Heart left ventricle (tissue), 16 donors: ENCODE measurements at regions not wholly inside any gene's neighbourhood (a gene's known extent, or its start where the extent isn't known, plus 50 kb on each side); places are given as distances from the start of the nearest gene placed in this dataset.
"Not testable (repeated sequence)": the region's sequence is repeated elsewhere in the genome, so short reads cannot be mapped to it uniquely, and the experiment has no call there.

Experiments
- ATAC-seq, 4 donors: fragments of 200-7000 bp; cut with Tn5 transposase; one replicate each; pipeline ENCODE4 v1.9.1; 2020 to 2022; ENCODE audit warnings: moderate library complexity in 4 of 4, mild to moderate bottlenecking in 3 of 4, moderate number of reproducible peaks in 1 of 4
- DNase-seq, 5 donors: peaks; one replicate each; pipeline ENCODE4 v3.0.0-alpha.2; 2020
- H3K27ac ChIP-seq, 12 donors: fragments of 200-600 bp; sonication (generic) in 4 of 12; one replicate each; pipeline versions ENCODE4 v1.5.0 to v1.8.0; 2016 to 2022; ENCODE audit warnings: mild to moderate bottlenecking in 2 of 12
- H3K27me3 ChIP-seq, 9 donors: fragments of 200-600 bp; sonication (generic) in 2 of 9; one replicate each; pipeline versions ENCODE4 v1.5.1 to v1.8.0; 2016 to 2022; ENCODE audit warnings: mild to moderate bottlenecking in 3 of 9
- H3K36me3 ChIP-seq, 9 donors: fragments of 200-600 bp; sonication (generic) in 2 of 9; one replicate each; pipeline versions ENCODE4 v1.5.0 to v1.8.0; 2018 to 2022; ENCODE audit warnings: mild to moderate bottlenecking in 2 of 9
- H3K4me1 ChIP-seq, 12 donors: fragments of 200-600 bp; sonication (generic) in 4 of 12; one replicate each; pipeline versions ENCODE4 v1.5.0 to v1.8.0; 2016 to 2022; ENCODE audit warnings: mild to moderate bottlenecking in 3 of 12
- H3K4me3 ChIP-seq, 12 donors: fragments of 200-600 bp; sonication (generic) in 4 of 12; one replicate each; pipeline versions ENCODE4 v1.5.0 to v1.8.0; 2017 to 2022; ENCODE audit warnings: mild to moderate bottlenecking in 9 of 12, moderate library complexity in 4 of 12
- H3K9me3 ChIP-seq, 12 donors: fragments of 200-600 bp; sonication (generic) in 4 of 12; one replicate each; pipeline versions ENCODE4 v1.5.0 to v1.8.0; 2016 to 2022; ENCODE audit warnings: mild to moderate bottlenecking in 1 of 12
- CTCF ChIP-seq, 12 donors: fragments of 200-600 bp; sonication (generic) in 4 of 12; IDR thresholded peaks; one replicate each; pipeline versions ENCODE4 v1.5.0 to v1.8.0; 2018 to 2022; ENCODE audit warnings: antibody characterized with exemption in 12 of 12, mild to moderate bottlenecking in 5 of 12
- POLR2A ChIP-seq, 2 donors: fragments of 450-650 bp; IDR thresholded peaks; one replicate each; pipeline ENCODE4 v1.6.1; 2017; ENCODE audit warnings: antibody characterized with exemption in 2 of 2, mild to moderate bottlenecking in 2 of 2, moderate library complexity in 2 of 2
- WGBS, 4 donors: extraction: QIAGEN DNeasy Blood & Tissue Kit in 2 of 4; methylation state at CpG; one replicate each; pipeline versions ENCODE4 v1.1.5 to v1.1.7; 2013 to 2018; 5-methylcytosine and 5-hydroxymethylcytosine counted together
- intact Hi-C, 10 donors: fragments of 100-400 bp; cut with DNase I; formaldehyde crosslinking; loops; one replicate each; pipeline versions ENCODE4 v1.11.1 to v1.14.2; 2022
- donor health status: ischemic (EF 13 %, LVEDD 7.1; RV severe dilation, severe dysfunction).
- donor health status: healthy with polysubstance abuse.
- donor health status: DM: no; HTN: yes; CAD: no.
- donor health status: DM: no; HTN: no; CAD: no.
- donor health status: ischemic (EF 25% LVEDD 6.9; RV normal size, moderate dysfunction).
- donor health status: ischemic (EF 25% LVEDD 5.7; RV mildly dilated, moderate dysfunction).
- donor health status: healthy.
- donor health status: DM: yes; HTN: yes; CAD: no.
- donor health status: ischemic (EF 35%, LVEDD 5.7; RV mildly dilated, moderate dysfunction).
- donor health status: nonischemic (EF 11% LVEDD 7.7; RV severe dilation, severe dysfunction).
- donor health status: DM: yes; HTN: yes; CAD: no.
- donor health status: PGD.
- donor health status: ischemic (EF 29% LVEDD 5.4; RV normal size, mild dysfunction).
- donor health status: nonischemic (EF 23%, LVEDD 6.1; RV moderate dilation, normal function).

DNA sequence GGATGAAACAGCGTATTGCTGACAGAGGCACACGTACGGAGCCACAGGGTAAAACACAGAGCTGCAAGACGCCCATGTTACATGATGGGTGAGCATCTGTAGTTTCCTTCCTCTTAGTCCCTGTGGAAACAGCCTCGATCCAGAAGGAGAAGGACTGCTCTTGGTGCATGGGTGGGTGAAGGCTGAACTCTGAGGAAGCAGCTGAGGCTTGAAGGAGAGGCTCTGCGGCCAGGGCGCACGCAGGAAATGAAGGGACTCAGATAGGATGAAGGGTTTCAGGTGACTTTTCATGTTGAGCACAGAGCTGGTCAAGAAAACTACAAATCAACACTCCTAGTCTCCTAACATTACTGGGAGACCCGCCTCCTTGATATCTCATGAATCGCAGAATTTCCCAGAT lies 65.7 kb upstream of the ADA2 start:
- 71 to 80% (median 72%) methylated on average over 10 of the region's 10 CpGs for WGBS, 4 donors
- no peaks in the 10 kb centered on the region for H3K36me3 ChIP-seq
- peaks cover 0 to 9% (median 0%) of the 10 kb centered on the region in 9 donors for H3K27me3 ChIP-seq
- peak in 1 of 5 donors; percentile 2 for DNase-seq
- H3K27ac ChIP-seq, result no peak overlapping the region
- ATAC-seq, result no peak
- no peaks in the 10 kb centered on the region for H3K9me3 ChIP-seq
- no peak overlapping the region for H3K4me3 ChIP-seq
- peaks cover 0 to 18% (median 0%) of the 10 kb centered on the region in 12 donors for H3K4me1 ChIP-seq
- intact Hi-C loops, result loop anchor here in 1 of 10 donors (2.0 kb wide), 1 partner anchor 14 kb away; no protein-coding TSS in a partner anchor
- no peak for TF ChIP-seq CTCF (IDR thresholded peaks at IDR 0.05)
- no peak for TF ChIP-seq POLR2A (IDR thresholded peaks at IDR 0.05)

DNA sequence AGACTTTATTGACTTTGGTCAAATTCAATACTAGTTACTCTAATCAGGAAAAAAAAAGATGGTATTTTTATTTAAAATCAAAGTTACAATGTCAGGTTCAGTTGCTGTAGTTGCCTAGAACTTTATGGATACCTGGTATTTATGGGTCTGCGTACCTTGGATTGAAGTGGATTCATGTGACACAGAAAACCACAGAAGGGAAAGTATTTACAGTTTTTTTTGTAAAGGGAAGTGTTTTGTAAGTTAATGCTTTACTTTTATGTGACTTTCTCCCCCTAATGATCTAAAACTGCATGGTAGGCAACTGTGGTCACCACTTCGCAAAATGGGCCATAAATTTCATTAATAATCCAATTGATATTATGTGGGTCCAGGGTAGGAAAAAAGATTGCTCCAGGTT lies 65.2 kb upstream of the ADA2 start:
- intact Hi-C loops, result loop anchor here in 1 of 10 donors (2.0 kb wide), 1 partner anchor 14 kb away; no protein-coding TSS in a partner anchor
- TF ChIP-seq CTCF (IDR thresholded peaks at IDR 0.05), result no peak
- TF ChIP-seq POLR2A (IDR thresholded peaks at IDR 0.05), result no peak
- no peaks in the 10 kb centered on the region for H3K9me3 ChIP-seq

GRCh38 chr22:17283865-17284264 lies 64.6 kb upstream of the ADA2 start:
- not testable (repeated sequence) for H3K9me3 ChIP-seq, H3K36me3 ChIP-seq, H3K4me3 ChIP-seq, H3K27ac ChIP-seq, DNase-seq, ATAC-seq, H3K27me3 ChIP-seq
- 83 to 88% (median 84%) methylated on average over 10 of the region's 10 CpGs for WGBS, 4 donors
- intact Hi-C loops, result loop anchor here in 1 of 10 donors (2.0 kb wide), 1 partner anchor 15 kb away; no protein-coding TSS in a partner anchor
- H3K4me1 ChIP-seq, result peaks cover 0 to 18% (median 0%) of the 10 kb centered on the region in 12 donors

More for the DNA sequence above, 65.2 kb upstream of the ADA2 start:
- Histone ChIP-seq H3K36me3 (no peaks in the 10 kb centered on the region), H3K27me3 (peaks cover 0 to 9% (median 0%) of the 10 kb centered on the region in 9 donors), H3K4me3 (no peak overlapping the region), H3K4me1 (peaks cover 0 to 18% (median 0%) of the 10 kb centered on the region in 12 donors), H3K27ac (no peak overlapping the region)
- ATAC-seq (no peak), DNase-seq (no peak)
- WGBS, 4 donors, result 83 to 94% (median 88%) methylated on average over 2 of the region's 2 CpGs

DNA sequence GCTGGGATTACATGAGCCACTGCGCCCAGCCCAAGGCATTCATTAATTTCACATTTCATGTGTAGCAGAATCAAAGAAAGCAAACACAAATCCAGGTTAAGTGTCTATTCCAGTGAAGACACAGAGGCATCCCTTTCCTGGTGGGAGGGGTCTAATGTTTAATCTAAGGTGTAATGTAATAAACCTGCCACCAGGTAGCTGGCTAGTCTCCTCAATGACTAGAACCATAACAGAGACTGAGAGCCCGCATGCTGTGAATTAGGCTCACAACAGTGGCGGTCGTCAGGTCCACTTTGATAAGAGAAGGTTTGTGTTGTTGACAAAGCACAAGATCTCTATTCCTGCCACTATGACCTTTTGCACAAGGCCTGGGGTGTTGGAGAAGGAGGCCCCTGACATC lies 64.2 kb upstream of the ADA2 start:
- Histone ChIP-seq H3K27me3 (peaks cover 0 to 9% (median 0%) of the 10 kb centered on the region in 9 donors), H3K4me3 (no peak overlapping the region), H3K4me1 (peaks cover 0 to 18% (median 0%) of the 10 kb centered on the region in 12 donors), H3K27ac (no peak overlapping the region), H3K36me3 (no peaks in the 10 kb centered on the region), H3K9me3 (no peaks in the 10 kb centered on the region)
- WGBS, 4 donors, result 56 to 87% (median 82%) methylated on average over 4 of the region's 4 CpGs
- intact Hi-C loops, result no loop called here
- TF ChIP-seq POLR2A (IDR thresholded peaks at IDR 0.05) (no peak), CTCF (IDR thresholded peaks at IDR 0.05) (no peak)
- DNase-seq (no peak), ATAC-seq (no peak)

DNA sequence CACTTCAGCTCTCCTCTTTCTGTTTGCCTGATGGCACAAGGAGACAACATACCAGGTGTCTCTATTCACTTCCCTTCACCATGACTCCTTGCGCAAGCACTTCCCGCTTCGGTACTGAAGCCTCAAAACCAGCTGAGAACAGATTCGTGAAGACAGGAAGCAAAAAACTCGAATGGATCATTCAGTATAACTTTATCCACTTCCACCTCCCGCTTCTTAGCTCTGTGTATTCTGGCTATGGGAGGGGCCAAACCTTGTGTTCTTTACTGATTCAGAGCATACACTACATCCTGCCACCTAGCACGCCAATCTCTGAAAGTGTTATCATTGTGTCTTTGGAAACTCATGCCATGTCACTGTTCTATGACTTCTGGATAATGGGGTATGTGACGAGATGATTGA lies 62.2 kb upstream of the ADA2 start:
- intact Hi-C loops, result no loop called here
- 57 to 68% (median 63%) methylated on average over 8 of the region's 8 CpGs for WGBS, 4 donors
- ATAC-seq (no peak), DNase-seq (peak in 1 of 5 donors; percentile 1)
- no peak overlapping the region for H3K4me3 ChIP-seq
- H3K27ac ChIP-seq, result no peak overlapping the region
- no peak for TF ChIP-seq CTCF (IDR thresholded peaks at IDR 0.05)
- no peak for TF ChIP-seq POLR2A (IDR thresholded peaks at IDR 0.05)
- H3K4me1 ChIP-seq, result peaks cover 0 to 18% (median 0%) of the 10 kb centered on the region in 12 donors
- no peaks in the 10 kb centered on the region for H3K9me3 ChIP-seq
- no peaks in the 10 kb centered on the region for H3K36me3 ChIP-seq
- H3K27me3 ChIP-seq, result peaks cover 0 to 5% (median 0%) of the 10 kb centered on the region in 9 donors
